HG03139 (cell line): ENCODE measurements at regions not wholly inside any gene's neighbourhood (a gene's known extent, or its start where the extent isn't known, plus 50 kb on each side); places are given as distances from the start of the nearest gene placed in this dataset.

Experiments used
- ATAC-seq: cut with Tn5 transposase; IDR thresholded peaks from one replicate; pipeline ENCODE4 v1.9.1; 2021; ENCODE audit not compliant: unreplicated experiment

GRCh38 chr11:10932976-10933375 lies 75.1 kb upstream of the ZBED5 start:
- no peak for ATAC-seq

- no peak for ATAC-seq
Measured at GRCh38 chr11:10931761-10932670, 74.2 kb upstream of the ZBED5 start.

- no peak for ATAC-seq
Measured at GRCh38 chr11:10930972-10931760, 73.3 kb upstream of the ZBED5 start.

GRCh38 chr11:10930224-10930971 lies 72.5 kb upstream of the ZBED5 start:
- no peak for ATAC-seq

GRCh38 chr11:10927538-10927937 lies 69.7 kb upstream of the ZBED5 start:
- ATAC-seq = no peak

- no peak for ATAC-seq
Measured at GRCh38 chr11:10926801-10927211, 69.0 kb upstream of the ZBED5 start.

GRCh38 chr11:10925149-10925926 lies 67.5 kb upstream of the ZBED5 start:
- ATAC-seq = no peak

- ATAC-seq = no peak
Measured at GRCh38 chr11:10923882-10924281, 66.0 kb upstream of the ZBED5 start.

GRCh38 chr11:10922892-10923291 lies 65.0 kb upstream of the ZBED5 start:
- ATAC-seq = no peak

- ATAC-seq = no peak
Measured at GRCh38 chr11:10920875-10921274, 63.0 kb upstream of the ZBED5 start.

GRCh38 chr11:10920205-10920604 lies 62.4 kb upstream of the ZBED5 start:
- no peak for ATAC-seq

GRCh38 chr11:10918698-10919097 lies 60.8 kb upstream of the ZBED5 start:
- ATAC-seq = no peak

- no peak for ATAC-seq
Measured at GRCh38 chr11:10918275-10918674, 60.4 kb upstream of the ZBED5 start.

GRCh38 chr11:10917802-10918201 lies 59.9 kb upstream of the ZBED5 start:
- no peak for ATAC-seq

- no peak for ATAC-seq
Measured at GRCh38 chr11:10916665-10917064, 58.8 kb upstream of the ZBED5 start.

- ATAC-seq = no peak
Measured at GRCh38 chr11:10914050-10914449, 56.2 kb upstream of the ZBED5 start.

- ATAC-seq = no peak
Measured at GRCh38 chr11:10913075-10913474, 55.2 kb upstream of the ZBED5 start.

GRCh38 chr11:10911907-10912306 lies 54.1 kb upstream of the ZBED5 start:
- ATAC-seq = no peak

GRCh38 chr11:10909141-10909883 lies 51.5 kb upstream of the ZBED5 start:
- no peak for ATAC-seq
